HG03159 (cell line): ENCODE measurements at regions not wholly inside any gene's neighbourhood (a gene's known extent, or its start where the extent isn't known, plus 50 kb on each side); places are given as distances from the start of the nearest gene placed in this dataset.
"Not testable (repeated sequence)": the region's sequence is repeated elsewhere in the genome, so short reads cannot be mapped to it uniquely, and the experiment has no call there.

ENCODE experiments used
- ATAC-seq: cut with Tn5 transposase; IDR thresholded peaks from one replicate; pipeline ENCODE4 v1.9.1; 2021; ENCODE audit warnings: mild to moderate bottlenecking, moderate library complexity; ENCODE audit not compliant: unreplicated experiment

GRCh38 chr2:225911019-225911418, 511.5 kb downstream of the NYAP2 start:
- ATAC-seq = no peak

- no peak for ATAC-seq
Measured at GRCh38 chr2:225895126-225895525, 495.6 kb downstream of the NYAP2 start.

- no peak for ATAC-seq
Measured at GRCh38 chr2:225894236-225894980, 494.9 kb downstream of the NYAP2 start.

GRCh38 chr2:225893151-225893550, 493.6 kb downstream of the NYAP2 start:
- no peak for ATAC-seq

GRCh38 chr2:225891771-225892170, 492.3 kb downstream of the NYAP2 start:
- ATAC-seq = no peak

- no peak for ATAC-seq
Measured at GRCh38 chr2:225891013-225891412, 491.5 kb downstream of the NYAP2 start.

- peak; percentile 80 for ATAC-seq
Measured at GRCh38 chr2:225889452-225889851, 489.9 kb downstream of the NYAP2 start.

- ATAC-seq = no peak
Measured at GRCh38 chr2:225867071-225867470, 467.6 kb downstream of the NYAP2 start.

GRCh38 chr2:225865468-225865867, 466.0 kb downstream of the NYAP2 start:
- no peak for ATAC-seq

- ATAC-seq = no peak
Measured at GRCh38 chr2:225864394-225864793, 464.9 kb downstream of the NYAP2 start.

GRCh38 chr2:225842939-225843338, 443.4 kb downstream of the NYAP2 start:
- ATAC-seq = no peak

GRCh38 chr2:225841314-225841713, 441.8 kb downstream of the NYAP2 start:
- ATAC-seq = no peak

GRCh38 chr2:225837328-225837727, 437.8 kb downstream of the NYAP2 start:
- no peak for ATAC-seq

GRCh38 chr2:225824748-225825449, 425.4 kb downstream of the NYAP2 start:
- no peak for ATAC-seq

GRCh38 chr2:225821351-225821750, 421.8 kb downstream of the NYAP2 start:
- no peak for ATAC-seq

- no peak for ATAC-seq
Measured at GRCh38 chr2:225820826-225821225, 421.3 kb downstream of the NYAP2 start.

- no peak for ATAC-seq
Measured at GRCh38 chr2:225814554-225814953, 415.0 kb downstream of the NYAP2 start.

- no peak for ATAC-seq
Measured at GRCh38 chr2:225806105-225806504, 406.6 kb downstream of the NYAP2 start.

- not testable (repeated sequence) for ATAC-seq
Measured at GRCh38 chr2:225802076-225802475, 402.6 kb downstream of the NYAP2 start.

- ATAC-seq = no peak
Measured at GRCh38 chr2:225797394-225797793, 397.9 kb downstream of the NYAP2 start.

GRCh38 chr2:225794652-225795400, 395.3 kb downstream of the NYAP2 start:
- ATAC-seq = no peak
